Esophagus (tissue), 2 donors: ENCODE measurements at regions not wholly inside any gene's neighbourhood (a gene's known extent, or its start where the extent isn't known, plus 50 kb on each side); places are given as distances from the start of the nearest gene placed in this dataset.

Experiments used
- H3K27ac ChIP-seq, 2 donors: one replicate each; pipeline ENCODE4 v1.5.1; 2013; ENCODE audit warnings: low read depth in 2 of 2, mild to moderate bottlenecking in 2 of 2, inconsistent platforms in 1 of 2, low read length in 1 of 2, moderate library complexity in 1 of 2
- H3K27me3 ChIP-seq, 2 donors: one replicate each; pipeline ENCODE4 v1.6.1; 2013; ENCODE audit warnings: low read length in 2 of 2, control low read depth in 1 of 2, mild to moderate bottlenecking in 1 of 2; ENCODE audit not compliant: insufficient read depth in 2 of 2, control insufficient read depth in 1 of 2
- H3K36me3 ChIP-seq, 2 donors: one replicate each; pipeline ENCODE4 v1.6.1; 2013; ENCODE audit warnings: low read length in 1 of 2; ENCODE audit not compliant: control insufficient read depth in 2 of 2, insufficient read depth in 2 of 2
- H3K4me1 ChIP-seq, 2 donors: one replicate each; pipeline ENCODE4 v1.6.1; 2013; ENCODE audit warnings: low read length in 1 of 2; ENCODE audit not compliant: control insufficient read depth in 2 of 2, insufficient read depth in 2 of 2
- H3K4me3 ChIP-seq, 2 donors: one replicate each; pipeline ENCODE4 v1.5.1; 2013; ENCODE audit warnings: low read length in 2 of 2, mild to moderate bottlenecking in 2 of 2, low read depth in 1 of 2, moderate library complexity in 1 of 2
- H3K9me3 ChIP-seq, 2 donors: one replicate each; pipeline ENCODE4 v1.6.1; 2013; ENCODE audit warnings: mild to moderate bottlenecking in 2 of 2, low read depth in 1 of 2, low read length in 1 of 2, moderate library complexity in 1 of 2; ENCODE audit not compliant: control insufficient read depth in 2 of 2, insufficient read depth in 1 of 2
- WGBS, 2 donors: extraction: QIAGEN DNeasy Blood & Tissue Kit; methylation state at CpG; one replicate each; pipeline ENCODE4 v1.1.7; 2013; 5-methylcytosine and 5-hydroxymethylcytosine counted together
- donor health status: healthy with polysubstance abuse.
- donor health status: Bipolar disorder and iron deficiency.

DNA sequence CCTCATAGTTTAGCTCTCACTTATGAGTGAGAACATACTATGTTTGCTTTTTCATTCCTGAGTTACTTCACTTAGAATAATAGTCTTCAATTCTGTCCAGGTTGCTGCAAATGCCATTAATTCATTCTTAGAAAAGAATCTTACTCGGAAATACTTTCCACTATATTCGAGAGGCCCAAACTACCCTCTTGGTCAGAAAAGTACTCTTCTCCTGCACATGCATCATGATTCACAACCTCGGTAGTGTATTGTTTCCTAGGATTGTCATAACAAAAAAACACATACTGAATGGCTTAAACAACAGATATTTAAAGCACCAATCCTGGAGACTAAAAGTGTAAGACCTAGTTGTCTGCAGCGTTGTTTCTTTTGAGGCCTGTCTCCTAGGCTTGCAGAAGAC lies 364.0 kb upstream of the SLC14A2 start:
- Histone ChIP-seq H3K4me3 (no peak overlapping the region), H3K4me1 (no peaks in the 10 kb centered on the region), H3K36me3 (no peaks in the 10 kb centered on the region), H3K9me3 (no peaks in the 10 kb centered on the region), H3K27ac (no peak overlapping the region), H3K27me3 (no peaks in the 10 kb centered on the region)
- WGBS, 2 donors: 89 to 92% methylated on average over 4 of the region's 4 CpGs

DNA sequence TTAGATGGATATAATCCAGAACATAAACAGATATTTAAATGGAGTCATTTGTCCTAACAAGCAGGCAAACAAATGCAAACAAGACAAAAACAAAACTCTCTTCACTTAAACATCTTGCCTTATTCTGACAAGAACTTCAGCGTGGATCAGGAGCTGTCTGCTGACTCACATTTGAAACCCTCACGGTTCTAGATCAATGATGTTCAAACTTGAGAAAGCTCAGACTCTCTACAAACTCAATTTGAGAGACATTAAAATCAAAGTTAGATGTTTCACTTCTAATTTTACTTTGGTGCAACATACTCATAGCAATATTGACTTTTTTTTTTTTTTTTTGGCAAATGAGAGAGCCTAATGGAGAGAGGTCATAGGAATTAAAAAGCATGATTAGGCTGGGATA lies 362.8 kb upstream of the SLC14A2 start:
- no peaks in the 10 kb centered on the region for H3K9me3 ChIP-seq
- H3K27ac ChIP-seq: no peak overlapping the region
- H3K36me3 ChIP-seq: no peaks in the 10 kb centered on the region
- no peaks in the 10 kb centered on the region for H3K4me1 ChIP-seq
- 69 to 73% methylated on average over 2 of the region's 2 CpGs for WGBS, 2 donors
- no peak overlapping the region for H3K4me3 ChIP-seq
- H3K27me3 ChIP-seq: no peaks in the 10 kb centered on the region

DNA sequence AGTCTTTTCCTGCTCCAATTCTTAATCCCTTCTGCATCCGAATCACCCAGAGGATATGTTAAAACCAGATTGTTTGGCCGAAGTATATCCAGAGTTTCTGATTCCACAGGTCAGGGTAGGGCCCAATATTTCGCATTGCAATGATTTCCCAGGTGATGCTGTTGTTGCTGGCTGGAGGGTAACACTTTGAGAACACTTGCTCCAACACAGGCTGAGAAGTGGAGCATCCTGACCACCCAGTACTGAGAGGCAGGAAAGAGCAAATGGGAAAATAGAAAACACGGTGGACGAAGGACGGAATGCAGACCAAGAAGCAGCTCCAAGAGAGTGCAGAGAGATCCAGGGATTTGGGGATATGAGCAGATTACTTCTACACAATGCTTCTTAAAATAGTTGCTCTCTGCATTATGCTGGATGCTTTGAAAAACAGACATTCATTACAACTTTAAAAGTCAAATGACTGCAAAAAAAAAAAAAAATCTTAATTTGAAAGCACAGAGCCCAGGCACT lies 362.2 kb upstream of the SLC14A2 start:
- 81 to 83% methylated on average over 6 of the region's 6 CpGs for WGBS, 2 donors
- H3K27me3 ChIP-seq: no peaks in the 10 kb centered on the region

DNA sequence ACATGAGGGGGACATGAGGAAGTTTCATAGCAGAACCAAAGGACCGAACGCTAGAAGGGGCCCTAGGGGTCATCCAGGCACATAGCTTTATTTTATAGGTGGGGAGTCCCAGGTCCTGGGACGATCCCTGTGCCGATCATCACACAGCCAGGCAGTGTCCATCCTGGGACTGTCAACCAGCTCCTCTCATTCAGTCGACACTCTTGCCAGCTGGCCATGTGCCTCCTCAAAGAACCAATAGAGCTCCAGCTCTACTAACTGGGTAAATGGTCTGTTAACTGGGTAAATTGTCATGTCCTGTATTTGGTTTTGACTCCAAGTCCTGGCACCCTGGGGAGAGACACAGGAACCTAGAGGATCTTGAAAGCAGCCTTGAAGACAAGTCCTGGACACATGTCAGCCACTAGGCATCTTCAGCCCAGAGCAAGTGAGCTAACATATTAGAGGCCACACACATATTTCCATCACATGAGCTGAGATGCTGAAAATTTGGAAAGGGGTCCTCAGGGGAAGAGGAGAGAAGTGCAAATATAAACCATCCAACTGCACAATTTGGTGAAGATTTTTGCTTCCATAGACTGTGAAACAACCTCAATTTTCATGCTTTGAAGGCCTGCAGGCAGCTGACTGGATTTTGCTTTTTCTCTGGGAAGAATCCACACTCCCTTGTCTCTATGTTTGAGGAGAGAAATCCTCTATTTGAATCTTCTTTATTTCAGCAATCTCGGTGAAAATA lies 361.1 kb upstream of the SLC14A2 start:
- H3K4me1 ChIP-seq: no peaks in the 10 kb centered on the region
- peaks cover 0 to 2% of the 10 kb centered on the region in 2 donors for H3K36me3 ChIP-seq
- H3K4me3 ChIP-seq: no peak overlapping the region
- 74 to 78% methylated on average over 6 of the region's 6 CpGs for WGBS, 2 donors
- no peaks in the 10 kb centered on the region for H3K9me3 ChIP-seq
- no peaks in the 10 kb centered on the region for H3K27me3 ChIP-seq
- H3K27ac ChIP-seq: peak overlapping the region in 1 of 2 donors; percentile 16

More for the DNA sequence above, 362.2 kb upstream of the SLC14A2 start:
- Histone ChIP-seq H3K27ac (no peak overlapping the region), H3K36me3 (no peaks in the 10 kb centered on the region), H3K9me3 (no peaks in the 10 kb centered on the region), H3K4me3 (no peak overlapping the region), H3K4me1 (no peaks in the 10 kb centered on the region)

DNA sequence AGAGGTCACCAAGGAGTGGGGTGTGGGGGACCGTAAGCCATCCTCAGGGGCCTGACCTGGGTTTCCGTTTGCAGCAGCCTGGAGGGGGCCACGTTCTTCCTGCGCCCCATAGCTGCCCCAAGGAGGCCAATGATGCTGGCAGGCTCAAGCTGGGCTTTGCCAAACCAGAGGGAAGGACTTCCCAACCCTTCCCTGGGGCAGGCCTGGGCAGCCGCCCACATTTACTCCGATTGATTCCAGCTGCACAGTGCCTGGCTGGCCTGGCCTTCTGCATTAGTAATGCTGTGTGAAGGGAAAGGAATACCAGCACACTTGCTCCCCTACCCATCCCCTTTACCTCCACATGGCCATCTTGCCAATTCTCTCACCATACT lies 360.6 kb upstream of the SLC14A2 start:
- 40 to 66% methylated on average over 6 of the region's 6 CpGs for WGBS, 2 donors
- no peaks in the 10 kb centered on the region for H3K27me3 ChIP-seq
- H3K9me3 ChIP-seq: no peaks in the 10 kb centered on the region
- H3K4me3 ChIP-seq: no peak overlapping the region
- peaks cover 0 to 2% of the 10 kb centered on the region in 2 donors for H3K36me3 ChIP-seq
- no peaks in the 10 kb centered on the region for H3K4me1 ChIP-seq
- peak overlapping the region in 1 of 2 donors; percentile 16 for H3K27ac ChIP-seq

DNA sequence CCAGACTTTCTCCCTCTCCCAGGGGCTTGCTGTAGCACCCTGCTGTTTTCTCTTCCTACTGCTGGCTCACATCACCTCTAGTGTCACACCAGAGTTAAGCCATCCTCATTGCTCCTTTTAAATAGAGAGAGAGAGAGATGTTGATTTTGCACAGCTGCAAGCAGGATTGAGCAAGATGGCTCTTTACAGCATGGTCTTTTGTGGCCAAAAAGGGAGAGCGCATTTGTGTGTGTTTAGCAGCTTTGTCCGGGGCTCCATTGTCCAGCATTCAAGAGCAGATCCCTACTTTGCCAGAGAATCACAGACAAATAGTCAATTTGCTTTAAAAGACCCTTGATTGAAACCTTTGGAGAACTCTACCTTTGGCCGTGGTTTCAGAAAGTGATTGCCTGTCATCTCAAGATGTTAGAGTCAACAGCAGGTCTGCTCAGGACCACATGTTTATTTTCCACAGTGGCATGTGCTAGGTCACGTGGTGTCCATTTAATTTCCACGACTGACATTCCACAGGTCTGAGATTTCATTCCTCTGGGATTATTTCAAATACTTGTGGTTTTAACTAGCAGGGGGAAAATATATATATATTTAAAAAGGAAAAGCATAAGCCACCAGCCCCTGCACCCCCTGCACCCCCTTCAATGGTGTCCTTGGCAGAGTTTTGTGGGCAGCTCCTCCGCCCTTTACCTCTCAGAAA lies 359.9 kb upstream of the SLC14A2 start:
- Histone ChIP-seq H3K36me3 (peaks cover 0 to 2% of the 10 kb centered on the region in 2 donors), H3K4me3 (no peak overlapping the region), H3K27ac (no peak overlapping the region), H3K27me3 (no peaks in the 10 kb centered on the region), H3K9me3 (no peaks in the 10 kb centered on the region), H3K4me1 (no peaks in the 10 kb centered on the region)
- 64 to 67% methylated on average over 6 of the region's 6 CpGs for WGBS, 2 donors

DNA sequence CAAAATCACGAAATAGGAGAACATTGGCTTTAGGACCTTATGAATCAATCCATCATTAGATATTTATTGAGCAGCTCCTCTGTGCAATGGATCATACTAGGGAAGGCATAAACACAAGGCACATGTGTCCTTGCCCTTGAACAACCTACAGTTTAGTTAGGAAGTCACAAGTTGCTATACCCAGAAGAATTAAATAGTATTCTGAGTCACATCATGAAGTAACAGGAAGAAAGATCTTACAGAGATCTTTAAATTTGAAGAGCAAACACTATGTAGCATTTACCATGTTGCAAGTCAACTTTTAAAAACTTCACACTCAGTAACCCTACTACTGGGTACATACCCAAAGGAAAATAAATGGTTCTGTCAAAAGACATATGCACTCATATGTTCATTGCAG lies 355.2 kb upstream of the SLC14A2 start:
- WGBS, 2 donors: 52 to 71% methylated on average over 1 of the region's 1 CpG
- peaks cover 0 to 2% of the 10 kb centered on the region in 2 donors for H3K36me3 ChIP-seq

DNA sequence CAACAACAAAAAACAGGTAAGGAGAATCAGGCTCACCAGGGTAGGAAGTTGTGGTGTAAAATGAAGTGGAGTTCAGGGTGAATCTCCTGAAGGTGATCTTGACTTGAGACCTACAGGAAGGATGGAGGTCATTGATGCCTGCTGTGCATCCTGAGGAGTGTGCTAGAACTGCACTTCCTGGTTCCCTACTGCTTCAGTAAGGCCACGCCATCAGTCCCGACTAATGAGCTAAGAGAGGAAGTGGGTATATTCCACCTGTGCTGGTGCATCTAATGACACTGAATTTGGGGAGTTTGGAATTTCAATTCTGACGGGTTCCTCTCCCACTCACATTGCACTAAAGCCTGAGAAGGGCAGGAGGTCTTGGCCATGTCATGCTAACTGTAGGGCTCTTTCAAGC lies 349.3 kb upstream of the SLC14A2 start:
- Histone ChIP-seq H3K27me3 (no peaks in the 10 kb centered on the region), H3K36me3 (no peaks in the 10 kb centered on the region), H3K4me3 (no peak overlapping the region), H3K4me1 (no peaks in the 10 kb centered on the region), H3K27ac (no peak overlapping the region), H3K9me3 (no peaks in the 10 kb centered on the region)
- WGBS, 2 donors: 83 to 86% methylated on average over 3 of the region's 3 CpGs

More for the DNA sequence above, 355.2 kb upstream of the SLC14A2 start:
- H3K27ac ChIP-seq: no peak overlapping the region
- no peaks in the 10 kb centered on the region for H3K4me1 ChIP-seq
- H3K9me3 ChIP-seq: no peaks in the 10 kb centered on the region
- no peaks in the 10 kb centered on the region for H3K27me3 ChIP-seq
- no peak overlapping the region for H3K4me3 ChIP-seq

DNA sequence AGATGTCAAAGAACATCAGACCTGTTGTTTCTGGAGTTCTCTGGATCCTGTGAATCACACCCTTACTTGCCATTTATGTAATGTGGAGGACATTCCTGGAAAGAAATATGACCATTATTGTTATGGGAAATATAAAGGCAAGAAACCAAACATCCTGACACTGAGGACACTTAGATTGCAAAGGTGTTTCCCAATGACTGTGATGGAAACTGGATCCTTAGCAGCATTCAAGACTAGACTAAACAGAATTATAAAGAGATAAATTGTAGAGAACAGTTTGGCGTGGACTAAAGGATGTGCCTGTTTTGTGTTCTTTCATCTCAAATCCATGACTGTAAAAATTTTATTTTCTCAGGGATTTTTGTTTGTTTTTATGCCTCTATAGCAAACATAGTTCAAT lies 347.7 kb upstream of the SLC14A2 start:
- no peak overlapping the region for H3K27ac ChIP-seq
- WGBS, 2 donors: 83 to 93% methylated on average over 1 of the region's 1 CpG
- H3K27me3 ChIP-seq: no peaks in the 10 kb centered on the region
- no peak overlapping the region for H3K4me3 ChIP-seq
- no peaks in the 10 kb centered on the region for H3K36me3 ChIP-seq
- H3K9me3 ChIP-seq: no peaks in the 10 kb centered on the region
- no peaks in the 10 kb centered on the region for H3K4me1 ChIP-seq
